A673 (cell line): ENCODE measurements at regions not wholly inside any gene's neighbourhood (a gene's known extent, or its start where the extent isn't known, plus 50 kb on each side); places are given as distances from the start of the nearest gene placed in this dataset.

Source experiments
- BruUV-seq: library from RNA; stranded (reverse); fragments of 400-500 nt; replicated peaks from 2 replicates; lab custom pipeline; 2021; lab: Mats Ljungman, UMichigan
- CTCF ChIA-PET: fragments of 300-600 bp; sonication (Branson Sonifier 250); formaldehyde crosslinking; loops from one replicate; lab custom pipeline; 2022; ENCODE audit warnings: antibody characterized with exemption; lab: Charles Lee
- POLR2A ChIA-PET: fragments of 300-600 bp; sonication (Branson Sonifier 250); formaldehyde crosslinking; loops from one replicate; lab custom pipeline; 2022; ENCODE audit warnings: antibody characterized with exemption; ENCODE audit not compliant: low non-redundant PET; lab: Charles Lee
- DNase-seq: peaks from one replicate; pipeline ENCODE4 v3.0.0-alpha.2; 2015; ENCODE audit warnings: low spot score
- H3K27ac ChIP-seq: fragments of 200-600 bp; sonication (generic); 2 replicates; pipeline ENCODE4 v1.5.1; 2016; ENCODE audit warnings: mixed run types, low read depth, mild to moderate bottlenecking, mixed read lengths, antibody characterized with exemption, low read length; ENCODE audit not compliant: poor library complexity, severe bottlenecking
- H3K27me3 ChIP-seq: fragments of 200-600 bp; sonication (generic); replicated peaks from 2 replicates; pipeline ENCODE4 v1.6.1; 2017; ENCODE audit warnings: mixed run types, low read depth, mild to moderate bottlenecking, mixed read lengths, antibody characterized with exemption, low read length; ENCODE audit not compliant: insufficient read depth, poor library complexity
- H3K36me3 ChIP-seq: fragments of 200-600 bp; sonication (generic); 2 replicates; pipeline ENCODE4 v1.6.1; 2016; ENCODE audit warnings: mixed run types, mild to moderate bottlenecking, mixed read lengths, antibody characterized with exemption, low read length; ENCODE audit not compliant: insufficient read depth, poor library complexity, severe bottlenecking
- H3K4me1 ChIP-seq: fragments of 200-600 bp; sonication (generic); 2 replicates; pipeline ENCODE4 v1.6.1; 2017; ENCODE audit warnings: mixed run types, mild to moderate bottlenecking, mixed read lengths, antibody characterized with exemption, low read length; ENCODE audit not compliant: insufficient read depth, poor library complexity, severe bottlenecking
- H3K4me3 ChIP-seq: fragments of 200-600 bp; sonication (generic); 2 replicates; pipeline ENCODE4 v1.5.1; 2016; ENCODE audit warnings: low read depth, mixed run types, mild to moderate bottlenecking, mixed read lengths, low read length; ENCODE audit not compliant: poor library complexity, severe bottlenecking
- H3K9me3 ChIP-seq: fragments of 200-600 bp; sonication (generic); 2 replicates; pipeline ENCODE4 v1.6.1; 2016; ENCODE audit warnings: mixed run types, low read depth, mild to moderate bottlenecking, mixed read lengths, antibody characterized with exemption, low read length; ENCODE audit not compliant: poor library complexity, severe bottlenecking
- CTCF ChIP-seq: fragments of 300-800, 200-600 bp; sonication (generic); conservative IDR thresholded peaks from 2 replicates; pipeline ENCODE4 v1.5.1; 2017; ENCODE audit warnings: low read depth, mild to moderate bottlenecking, antibody characterized with exemption, low read length, moderate library complexity, mixed read lengths
- EZH2 ChIP-seq: fragments of 200-600 bp; sonication (generic); IDR thresholded peaks from 2 replicates; pipeline ENCODE4 v1.6.1; 2017; ENCODE audit warnings: borderline replicate concordance, low read depth, mild to moderate bottlenecking, mixed read lengths, antibody characterized with exemption, low read length; ENCODE audit not compliant: poor library complexity, severe bottlenecking
- intact Hi-C: fragments of 100-400 bp; cut with micrococcal nuclease; formaldehyde crosslinking; loops from one replicate; pipeline ENCODE4 v1.10.0; 2022; ENCODE audit not compliant: unreplicated experiment

GRCh38 chr4:142925161-142925560, 79.1 kb upstream of the INPP4B start:
- POLR2A ChIA-PET = no interaction called here
- Histone ChIP-seq H3K4me1 (no peaks in the 10 kb centered on the region), H3K27me3 (no peaks in the 10 kb centered on the region), H3K9me3 (no peaks in the 10 kb centered on the region), H3K36me3 (no peaks in the 10 kb centered on the region), H3K4me3 (no peak overlapping the region), H3K27ac (no peak overlapping the region)
- no TSS peak for BruUV-seq
- CTCF ChIA-PET = no interaction called here
- intact Hi-C loops = no loop called here
- DNase-seq = no peak
- TF ChIP-seq EZH2 = no peak
- no peak for TF ChIP-seq CTCF

- no peak overlapping the region for H3K4me3 ChIP-seq
- TF ChIP-seq CTCF (no peak), EZH2 (no peak)
- ChIA-PET CTCF (no interaction called here), POLR2A (no interaction called here)
- no peaks in the 10 kb centered on the region for H3K27me3 ChIP-seq
- H3K9me3 ChIP-seq = no peaks in the 10 kb centered on the region
- H3K36me3 ChIP-seq = no peaks in the 10 kb centered on the region
- intact Hi-C loops = no loop called here
- H3K4me1 ChIP-seq = no peaks in the 10 kb centered on the region
- no peak for DNase-seq
- BruUV-seq = no TSS peak
- no peak overlapping the region for H3K27ac ChIP-seq
Observed at GRCh38 chr4:142927721-142928120, 81.6 kb upstream of the INPP4B start.

GRCh38 chr4:142929526-142929925, 83.4 kb upstream of the INPP4B start:
- no TSS peak for BruUV-seq
- TF ChIP-seq EZH2 = no peak
- no peak for TF ChIP-seq CTCF
- CTCF ChIA-PET = no interaction called here

GRCh38 chr4:142933207-142933606, 87.1 kb upstream of the INPP4B start:
- H3K27me3 ChIP-seq = no peaks in the 10 kb centered on the region
- no peaks in the 10 kb centered on the region for H3K9me3 ChIP-seq
- ChIA-PET CTCF (no interaction called here), POLR2A (no interaction called here)
- TF ChIP-seq EZH2 (no peak), CTCF (no peak)
- H3K36me3 ChIP-seq = no peaks in the 10 kb centered on the region
- intact Hi-C loops = no loop called here
- no peak overlapping the region for H3K4me3 ChIP-seq
- BruUV-seq = no TSS peak
- no peak overlapping the region for H3K27ac ChIP-seq
- no peak for DNase-seq
- H3K4me1 ChIP-seq = no peaks in the 10 kb centered on the region

More at GRCh38 chr4:142929526-142929925, 83.4 kb upstream of the INPP4B start:
- no peak overlapping the region for H3K4me3 ChIP-seq
- H3K36me3 ChIP-seq = no peaks in the 10 kb centered on the region
- H3K4me1 ChIP-seq = no peaks in the 10 kb centered on the region
- no peaks in the 10 kb centered on the region for H3K9me3 ChIP-seq
- intact Hi-C loops = no loop called here
- POLR2A ChIA-PET = no interaction called here
- DNase-seq = no peak
- H3K27ac ChIP-seq = no peak overlapping the region
- no peaks in the 10 kb centered on the region for H3K27me3 ChIP-seq
